ENCODE measurements at regions not wholly inside any gene's neighbourhood (a gene's known extent, or its start where the extent isn't known, plus 50 kb on each side); places are given as distances from the start of the nearest gene placed in this dataset.

- TF ChIP-seq POLR2AphosphoS5 (IDR thresholded peaks at IDR 0.05; ENCODE audit: low read depth, low read length) (no peak), TAF1 (IDR thresholded peaks at IDR 0.05; ENCODE audit: low read depth, low read length) (no peak), SPI1 (IDR thresholded peaks at IDR 0.05; ENCODE audit: low read depth, low read length) (no peak), POLR2A (IDR thresholded peaks at IDR 0.05; ENCODE audit: low read depth, low read length) (no peak), POU2F2 (IDR thresholded peaks at IDR 0.05; ENCODE audit: low read depth, low read length) (no peak)
These were observed 138.5 kb downstream of the MTX2 start for GRCh38 chr2:176407706-176408105.

Measured in GM12891 (cell line).